HCT116 (cell line): ENCODE measurements at regions not wholly inside any gene's neighbourhood (a gene's known extent, or its start where the extent isn't known, plus 50 kb on each side); places are given as distances from the start of the nearest gene placed in this dataset.
"Not testable (repeated sequence)": the region's sequence is repeated elsewhere in the genome, so short reads cannot be mapped to it uniquely, and the experiment has no call there.

Source experiments
- CEBPB ChIP-seq: IDR thresholded peaks from 2 replicates; pipeline ENCODE4 v1.6.1; 2012; ENCODE audit warnings: low read depth
- CTCF ChIP-seq, 3 experiments: fragments of 200-600 bp in 1 of 3; sonication (generic) in 1 of 3; IDR thresholded peaks in 2 of 3; conservative IDR thresholded peaks in 1 of 3; 2 replicates each; pipeline ENCODE4 v1.5.1; 2012 to 2017; ENCODE audit warnings: low read depth in 2 of 3, low read length in 2 of 3, antibody characterized with exemption in 1 of 3, borderline replicate concordance in 1 of 3, control low read depth in 1 of 3, mild to moderate bottlenecking in 1 of 3, mixed read lengths in 1 of 3, mixed run types in 1 of 3, moderate library complexity in 1 of 3; ENCODE audit not compliant: insufficient read depth in 1 of 3
- POLR2A ChIP-seq: IDR thresholded peaks from 2 replicates; pipeline ENCODE4 v1.7.0; 2011; ENCODE audit warnings: borderline replicate concordance; ENCODE audit not compliant: insufficient read depth, insufficient read length; ENCODE audit errors: extremely low read depth
- POLR2AphosphoS5 ChIP-seq: IDR thresholded peaks from 2 replicates; pipeline ENCODE4 v1.6.1; 2011; ENCODE audit warnings: mild to moderate bottlenecking, low read depth, low read length, moderate library complexity
- REST ChIP-seq: IDR thresholded peaks from 2 replicates; pipeline ENCODE4 v1.6.1; 2012; ENCODE audit warnings: low read depth
- SIN3A ChIP-seq: IDR thresholded peaks from 2 replicates; pipeline ENCODE4 v1.6.1; 2012; ENCODE audit warnings: low read depth
- SP1 ChIP-seq: IDR thresholded peaks from 2 replicates; pipeline ENCODE4 v1.6.1; 2012; ENCODE audit warnings: low read depth

GRCh38 chrX:7335816-7336362, 187.9 kb upstream of the PUDP start:
- TF ChIP-seq REST; CTCF (IDR thresholded peaks at IDR 0.05 in 2 of 3, conservative IDR thresholded peaks at IDR 0.05 in 1 of 3; ENCODE audit: borderline replicate concordance in 1 of 3, insufficient read depth in 1 of 3, low read depth in 2 of 3, low read length in 2 of 3); SP1; POLR2AphosphoS5; CEBPB; SIN3A; POLR2A: not testable (repeated sequence)
